ENCODE measurements at regions not wholly inside any gene's neighbourhood (a gene's known extent, or its start where the extent isn't known, plus 50 kb on each side); places are given as distances from the start of the nearest gene placed in this dataset.

GRCh38 chr5:113917997-113918396, 404.5 kb downstream of the YTHDC2 start:
- H3K79me2 ChIP-seq (ENCODE audit: insufficient read depth, low read length), result no peaks in the 10 kb centered on the region
- H4K20me1 ChIP-seq (ENCODE audit: insufficient read depth, low read length), result no peaks in the 10 kb centered on the region
- no peak for TF ChIP-seq EZH2 (IDR thresholded peaks at IDR 0.05; ENCODE audit: borderline replicate concordance, low read length)
- TF ChIP-seq, protein P1, sequence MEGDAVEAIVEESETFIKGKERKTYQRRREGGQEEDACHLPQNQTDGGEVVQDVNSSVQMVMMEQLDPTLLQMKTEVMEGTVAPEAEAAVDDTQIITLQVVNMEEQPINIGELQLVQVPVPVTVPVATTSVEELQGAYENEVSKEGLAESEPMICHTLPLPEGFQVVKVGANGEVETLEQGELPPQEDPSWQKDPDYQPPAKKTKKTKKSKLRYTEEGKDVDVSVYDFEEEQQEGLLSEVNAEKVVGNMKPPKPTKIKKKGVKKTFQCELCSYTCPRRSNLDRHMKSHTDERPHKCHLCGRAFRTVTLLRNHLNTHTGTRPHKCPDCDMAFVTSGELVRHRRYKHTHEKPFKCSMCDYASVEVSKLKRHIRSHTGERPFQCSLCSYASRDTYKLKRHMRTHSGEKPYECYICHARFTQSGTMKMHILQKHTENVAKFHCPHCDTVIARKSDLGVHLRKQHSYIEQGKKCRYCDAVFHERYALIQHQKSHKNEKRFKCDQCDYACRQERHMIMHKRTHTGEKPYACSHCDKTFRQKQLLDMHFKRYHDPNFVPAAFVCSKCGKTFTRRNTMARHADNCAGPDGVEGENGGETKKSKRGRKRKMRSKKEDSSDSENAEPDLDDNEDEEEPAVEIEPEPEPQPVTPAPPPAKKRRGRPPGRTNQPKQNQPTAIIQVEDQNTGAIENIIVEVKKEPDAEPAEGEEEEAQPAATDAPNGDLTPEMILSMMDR (IDR thresholded peaks at IDR 0.05; ENCODE audit: low read length), result no peak
- H3F3A ChIP-seq (ENCODE audit: insufficient read depth, low read length), result no peaks in the 10 kb centered on the region
- no peak overlapping the region for H3K4me2 ChIP-seq (ENCODE audit: low read length)
- H3K9ac ChIP-seq (ENCODE audit: low read length), result no peak overlapping the region
- no peaks in the 10 kb centered on the region for H3K27me3 ChIP-seq (ENCODE audit: insufficient read depth, low read length)
- no peaks in the 10 kb centered on the region for H3K9me2 ChIP-seq (ENCODE audit: low read depth, low read length)
- no peaks in the 10 kb centered on the region for H3K36me3 ChIP-seq (ENCODE audit: insufficient read depth, low read length)
- no peaks in the 10 kb centered on the region for H3K9me3 ChIP-seq (ENCODE audit: low read length)
- no peak overlapping the region for H3K4me3 ChIP-seq (ENCODE audit: low read depth, low read length, poor library complexity, severe bottlenecking)
- no peak overlapping the region for H2AFZ ChIP-seq (ENCODE audit: low read length)
- H3K27ac ChIP-seq (ENCODE audit: low read depth, low read length, poor library complexity, severe bottlenecking), result no peak overlapping the region
- no peaks in the 10 kb centered on the region for H3K4me1 ChIP-seq (ENCODE audit: insufficient read depth, low read length, severe bottlenecking)

GRCh38 chr5:113922343-113922742, 408.8 kb downstream of the YTHDC2 start:
- Histone ChIP-seq H3K36me3 (ENCODE audit: insufficient read depth, low read length) (no peaks in the 10 kb centered on the region), H3F3A (ENCODE audit: insufficient read depth, low read length) (no peaks in the 10 kb centered on the region)

DNA sequence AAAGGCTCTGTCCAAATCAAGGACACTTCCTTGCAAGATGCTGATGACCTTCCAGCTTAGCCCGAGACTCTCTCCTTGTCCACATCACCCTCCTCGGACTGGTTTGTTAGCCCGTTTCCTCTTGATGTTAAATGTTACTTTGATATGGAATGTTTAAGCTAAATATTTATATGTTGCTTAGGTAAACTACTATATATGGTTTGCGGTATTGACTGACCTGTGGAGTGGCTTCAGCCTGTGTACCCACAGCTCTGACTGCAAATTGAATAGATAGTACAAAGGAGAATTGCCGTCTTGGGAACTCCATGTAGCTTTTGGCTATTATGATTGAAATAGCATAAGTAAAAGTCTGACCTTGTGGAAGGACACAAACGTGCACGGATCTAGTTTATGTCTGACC, 422.0 kb downstream of the YTHDC2 start:
- Histone ChIP-seq H3K27me3 (ENCODE audit: insufficient read depth, low read length) (no peaks in the 10 kb centered on the region), H3K4me2 (ENCODE audit: low read length) (no peak overlapping the region), H3K79me2 (ENCODE audit: insufficient read depth, low read length) (no peaks in the 10 kb centered on the region), H3K9me3 (ENCODE audit: low read length) (no peaks in the 10 kb centered on the region), H3F3A (ENCODE audit: insufficient read depth, low read length) (no peaks in the 10 kb centered on the region), H3K9ac (ENCODE audit: low read length) (no peak overlapping the region), H3K9me2 (ENCODE audit: low read depth, low read length) (no peaks in the 10 kb centered on the region), H3K27ac (ENCODE audit: low read depth, low read length, poor library complexity, severe bottlenecking) (no peak overlapping the region), H4K20me1 (ENCODE audit: insufficient read depth, low read length) (no peaks in the 10 kb centered on the region), H3K4me3 (ENCODE audit: low read depth, low read length, poor library complexity, severe bottlenecking) (no peak overlapping the region), H3K4me1 (ENCODE audit: insufficient read depth, low read length, severe bottlenecking) (no peaks in the 10 kb centered on the region), H3K36me3 (ENCODE audit: insufficient read depth, low read length) (no peaks in the 10 kb centered on the region), H2AFZ (ENCODE audit: low read length) (no peak overlapping the region)
- TF ChIP-seq, protein P1 (IDR thresholded peaks at IDR 0.05; ENCODE audit: low read length), result no peak
- no peak for TF ChIP-seq EZH2 (IDR thresholded peaks at IDR 0.05; ENCODE audit: borderline replicate concordance, low read length)

More at GRCh38 chr5:113922343-113922742, 408.8 kb downstream of the YTHDC2 start:
- no peaks in the 10 kb centered on the region for H3K9me3 ChIP-seq (ENCODE audit: low read length)
- no peak overlapping the region for H3K4me2 ChIP-seq (ENCODE audit: low read length)
- TF ChIP-seq, protein P1 (IDR thresholded peaks at IDR 0.05; ENCODE audit: low read length), result no peak
- no peak overlapping the region for H3K4me3 ChIP-seq (ENCODE audit: low read depth, low read length, poor library complexity, severe bottlenecking)
- H3K4me1 ChIP-seq (ENCODE audit: insufficient read depth, low read length, severe bottlenecking), result no peaks in the 10 kb centered on the region
- no peaks in the 10 kb centered on the region for H4K20me1 ChIP-seq (ENCODE audit: insufficient read depth, low read length)
- H3K27me3 ChIP-seq (ENCODE audit: insufficient read depth, low read length), result no peaks in the 10 kb centered on the region
- no peak overlapping the region for H3K27ac ChIP-seq (ENCODE audit: low read depth, low read length, poor library complexity, severe bottlenecking)
- no peaks in the 10 kb centered on the region for H3K79me2 ChIP-seq (ENCODE audit: insufficient read depth, low read length)
- no peak overlapping the region for H3K9ac ChIP-seq (ENCODE audit: low read length)
- H3K9me2 ChIP-seq (ENCODE audit: low read depth, low read length), result no peaks in the 10 kb centered on the region
- H2AFZ ChIP-seq (ENCODE audit: low read length), result no peak overlapping the region
